Stomach (tissue), 4 donors: ENCODE measurements at regions not wholly inside any gene's neighbourhood (a gene's known extent, or its start where the extent isn't known, plus 50 kb on each side); places are given as distances from the start of the nearest gene placed in this dataset.

ENCODE experiments used
- CTCF ChIP-seq, 7 experiments: fragments of 450-650 bp in 4 of 7; fragments of 200-600 bp in 3 of 7; sonication (generic) in 3 of 7; IDR thresholded peaks; one replicate each; pipeline ENCODE4 v1.5.1; 2016 to 2019; ENCODE audit warnings: antibody characterized with exemption in 7 of 7, control low read depth in 2 of 7, mild to moderate bottlenecking in 1 of 7
- EP300 ChIP-seq: sonication (generic); formaldehyde crosslinking; IDR thresholded peaks from one replicate; pipeline ENCODE4 v1.6.1; 2017; ENCODE audit warnings: antibody characterized with exemption
- POLR2A ChIP-seq, 4 donors: fragments of 450-650 bp; IDR thresholded peaks; one replicate each; pipeline ENCODE4 v1.6.1; 2016; ENCODE audit warnings: antibody characterized with exemption in 4 of 4, control low read depth in 2 of 4, mild to moderate bottlenecking in 1 of 4, moderate library complexity in 1 of 4

- TF ChIP-seq CTCF (IDR thresholded peaks at IDR 0.05) = no peak
- no peak for TF ChIP-seq POLR2A (IDR thresholded peaks at IDR 0.05)
- TF ChIP-seq EP300 = no peak
Observed at GRCh38 chr5:63263411-63263810, 684.8 kb downstream of the LRRC70 start.
